GM18951 (cell line): ENCODE measurements at regions not wholly inside any gene's neighbourhood (a gene's known extent, or its start where the extent isn't known, plus 50 kb on each side); places are given as distances from the start of the nearest gene placed in this dataset.
A peak's percentile ranks its signal among the peaks of the same experiment; 100 is the strongest.

Experiments used
- POLR2A ChIP-seq: IDR thresholded peaks from 4 replicates; pipeline ENCODE4 v1.6.1; 2011; ENCODE audit warnings: mild to moderate bottlenecking; ENCODE audit not compliant: insufficient read length, insufficient read depth; ENCODE audit errors: extremely low read depth
- in situ Hi-C: fragments of 300-500 bp; cut with MboI; formaldehyde crosslinking; loops from one replicate; pipeline ENCODE4 v1.12.0; 2022; ENCODE audit warnings: low sequenced_read_pairs, mixed read lengths, inconsistent platforms; ENCODE audit not compliant: unreplicated experiment

DNA sequence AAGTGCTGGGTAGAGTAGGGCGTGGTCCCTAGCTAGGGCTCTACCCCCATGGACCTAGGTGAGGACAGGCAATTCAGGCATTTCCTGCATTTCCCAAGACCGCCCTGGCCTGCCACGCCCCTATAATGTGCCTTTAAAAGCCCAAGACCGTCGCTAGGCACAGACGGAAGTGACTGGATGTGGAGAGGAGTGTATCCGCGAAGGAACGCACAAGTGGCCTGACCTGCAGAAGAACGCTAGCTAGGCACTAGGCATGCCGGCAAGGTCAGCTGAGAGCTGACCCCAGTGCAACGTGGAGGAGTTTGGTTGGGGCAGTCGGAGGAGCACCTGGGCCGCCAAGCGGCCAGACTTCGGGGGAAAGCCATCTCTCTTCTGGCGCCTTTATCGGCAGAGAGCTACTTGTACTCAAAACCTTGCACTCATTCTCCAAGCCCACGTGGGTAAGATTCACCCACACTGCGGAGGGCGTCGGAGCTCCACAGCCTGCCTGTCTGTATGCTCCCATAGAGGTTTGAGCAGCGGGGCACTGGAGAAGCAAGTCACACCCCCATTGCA lies 370.0 kb downstream of the FGF9 start:
- in situ Hi-C loops, result no loop called here
- TF ChIP-seq POLR2A, result no peak

DNA sequence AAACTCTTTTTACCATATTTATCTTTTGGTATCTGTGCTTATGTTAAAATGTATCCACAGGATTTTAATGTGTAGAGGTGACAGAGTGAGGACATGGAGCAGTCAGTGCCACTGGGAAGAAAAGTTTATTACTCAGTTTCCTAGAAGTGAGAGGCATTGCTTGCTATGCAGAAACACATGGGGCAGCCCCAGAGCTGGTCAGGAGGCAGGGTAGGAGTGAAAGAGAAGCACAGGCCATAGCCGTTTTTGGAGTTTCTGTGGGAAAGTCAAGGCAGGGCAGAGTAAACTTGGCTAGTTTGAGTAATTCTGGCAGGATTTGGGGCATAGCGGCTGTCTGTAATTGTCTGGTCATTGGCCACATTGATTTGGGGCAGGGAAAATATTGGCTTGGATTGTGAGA lies 370.9 kb downstream of the FGF9 start:
- TF ChIP-seq POLR2A, result no peak
- in situ Hi-C loops, result no loop called here

DNA sequence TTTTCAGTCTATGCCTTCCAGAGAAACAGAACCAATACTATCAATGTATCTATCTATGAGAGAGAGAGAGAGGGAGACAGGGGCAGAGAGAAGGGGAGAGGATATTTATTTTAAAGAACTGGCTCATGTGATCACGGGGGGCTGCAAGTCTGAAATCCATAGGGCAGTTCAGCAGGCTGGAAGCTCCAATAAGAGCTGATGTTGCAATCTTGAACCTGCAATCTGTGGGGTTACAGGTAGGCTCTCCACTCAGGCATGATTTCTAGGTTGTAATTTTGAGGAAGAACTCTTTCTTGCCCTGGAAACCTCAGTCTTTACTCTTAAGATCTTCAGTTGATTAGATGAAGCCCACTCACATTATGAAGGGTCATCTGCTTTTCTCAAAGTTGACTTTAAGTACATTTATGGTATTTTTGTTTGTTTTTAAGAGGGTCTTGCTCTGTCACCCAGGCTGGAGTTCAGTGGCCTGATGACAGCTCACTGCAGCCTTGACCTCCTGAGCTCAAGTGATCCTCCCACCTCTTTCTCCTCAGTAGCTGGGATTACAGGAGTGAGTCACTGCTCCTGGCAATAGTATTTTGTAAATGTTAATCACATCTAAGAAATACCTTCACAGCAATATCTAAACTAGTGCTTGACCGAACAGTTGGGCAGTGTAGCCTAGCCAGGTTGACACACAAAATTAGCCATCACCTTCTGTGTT lies 376.4 kb downstream of the FGF9 start:
- in situ Hi-C loops, result no loop called here
- no peak for TF ChIP-seq POLR2A

DNA sequence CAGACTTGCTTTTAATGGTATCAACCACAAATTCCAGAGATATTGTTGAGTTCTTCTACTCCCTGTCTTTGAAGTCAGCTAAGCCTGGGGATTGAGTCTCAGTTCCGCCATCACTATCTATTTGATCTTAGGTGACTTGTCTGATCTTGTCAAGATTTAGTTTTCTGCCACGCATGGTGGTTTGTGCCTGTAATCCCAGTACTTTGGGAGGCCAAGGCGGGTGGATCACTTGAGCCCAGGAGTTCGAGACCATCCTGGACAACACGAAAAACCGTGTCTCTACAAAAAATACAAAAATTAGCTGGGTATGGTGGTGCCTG lies 376.9 kb downstream of the FGF9 start:
- in situ Hi-C loops, result no loop called here
- no peak for TF ChIP-seq POLR2A

DNA sequence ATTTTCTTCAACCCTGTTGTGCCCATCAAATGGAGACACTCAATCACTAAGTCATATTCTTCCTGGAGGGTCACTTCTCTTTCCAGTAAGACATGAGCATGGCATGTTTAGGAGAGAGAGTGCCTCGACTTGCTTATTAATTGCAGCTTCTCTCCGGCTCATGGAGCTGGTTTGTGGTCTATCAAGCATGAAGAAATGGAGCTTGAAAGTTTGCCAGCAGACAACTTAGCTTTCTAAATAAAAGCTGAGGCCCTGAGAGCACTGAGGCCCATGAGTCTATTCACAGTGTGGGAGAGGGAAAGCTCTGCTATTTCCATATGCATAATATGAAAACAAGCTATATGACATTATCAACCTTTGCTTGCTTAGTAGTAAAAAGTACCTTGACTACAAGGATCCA lies 378.5 kb downstream of the FGF9 start:
- TF ChIP-seq POLR2A, result no peak
- in situ Hi-C loops, result no loop called here

DNA sequence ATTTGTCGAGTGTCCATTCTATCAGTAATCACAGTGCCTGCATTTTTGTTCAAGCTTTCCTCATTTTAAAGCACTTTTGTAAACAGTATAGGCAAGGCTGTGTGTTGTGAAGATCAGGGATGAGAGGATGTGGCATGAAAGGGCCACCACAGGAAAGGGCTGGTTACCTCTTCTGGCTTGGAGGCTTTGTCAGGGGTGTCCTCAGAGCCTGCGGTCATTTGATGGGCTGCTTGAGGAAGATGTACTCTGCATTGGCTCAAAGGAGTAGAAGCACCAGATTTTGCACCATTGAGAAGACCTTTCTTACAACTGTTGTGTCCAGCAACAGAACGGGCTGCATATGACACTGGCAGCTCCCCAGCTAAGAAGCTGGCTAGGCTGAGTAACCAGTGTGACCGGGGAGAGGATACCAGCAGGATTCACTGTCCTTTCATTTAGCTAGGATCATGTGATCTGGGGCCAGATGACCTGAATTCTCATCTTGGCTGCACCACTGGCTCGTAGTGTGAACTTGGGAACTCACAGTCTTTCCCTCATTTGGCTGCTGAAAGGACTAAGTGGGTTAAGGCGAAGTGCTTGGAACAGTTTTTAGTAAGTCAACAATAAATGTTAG lies 380.2 kb downstream of the FGF9 start:
- TF ChIP-seq POLR2A, result no peak
- in situ Hi-C loops, result no loop called here

DNA sequence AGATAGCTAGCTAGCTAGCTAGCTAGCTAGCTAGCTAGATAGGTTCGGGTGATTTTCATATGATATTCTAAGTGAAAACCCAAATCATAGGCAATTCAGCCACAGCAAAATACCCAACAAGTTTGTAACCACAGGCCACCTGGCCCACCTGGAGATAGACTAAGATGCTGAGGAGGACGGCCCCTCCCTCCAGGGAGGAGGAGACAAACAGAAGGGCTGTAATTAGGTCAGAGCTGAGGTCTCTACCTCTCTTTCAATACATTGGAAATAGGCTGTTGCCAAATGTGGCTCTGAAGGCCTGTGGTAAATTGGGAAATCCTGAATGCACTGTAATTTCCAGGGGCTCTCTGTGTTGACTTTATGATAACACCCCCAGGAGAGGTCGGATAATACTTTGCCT lies 382.2 kb downstream of the FGF9 start:
- no peak for TF ChIP-seq POLR2A
- in situ Hi-C loops, result no loop called here

DNA sequence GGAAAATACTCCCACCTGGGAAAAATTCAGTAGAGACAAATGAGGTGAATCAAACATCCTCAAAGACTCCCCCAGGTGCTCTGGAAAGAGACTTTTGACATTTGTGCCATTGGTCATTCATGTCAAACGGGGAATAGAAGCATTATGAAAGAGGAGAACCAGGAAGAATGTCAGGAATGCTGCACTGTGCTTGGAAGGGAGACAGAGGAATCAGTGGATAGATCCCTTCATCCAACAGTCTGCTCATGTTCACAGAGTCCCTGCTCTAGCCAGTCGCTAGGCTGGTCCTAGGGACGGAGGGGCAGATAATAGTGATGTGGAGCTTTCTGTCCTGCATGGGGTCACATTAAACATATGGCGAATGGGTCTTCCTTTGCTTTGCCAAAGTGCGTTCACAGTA lies 384.4 kb downstream of the FGF9 start:
- in situ Hi-C loops, result no loop called here
- TF ChIP-seq POLR2A, result no peak

DNA sequence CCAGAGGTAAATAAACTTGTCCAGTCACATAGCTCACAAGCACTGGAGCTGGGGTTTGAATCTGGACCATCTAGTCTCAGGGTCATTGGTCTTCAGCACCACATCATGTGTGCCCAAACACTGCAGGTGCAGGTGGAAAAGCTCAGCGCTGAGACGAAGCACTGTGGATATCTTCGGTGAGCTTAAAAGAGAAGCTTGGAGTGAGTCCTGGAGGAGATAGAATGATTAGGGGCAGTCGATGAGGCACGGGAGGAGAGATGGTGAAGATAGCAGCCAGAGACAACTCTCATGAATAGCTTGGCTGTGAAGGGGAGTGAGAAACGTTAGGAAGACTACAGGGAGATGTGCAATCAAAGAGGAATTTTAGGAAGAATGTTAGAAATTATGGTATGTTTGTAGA lies 389.3 kb downstream of the FGF9 start:
- TF ChIP-seq POLR2A, result no peak
- in situ Hi-C loops, result no loop called here

DNA sequence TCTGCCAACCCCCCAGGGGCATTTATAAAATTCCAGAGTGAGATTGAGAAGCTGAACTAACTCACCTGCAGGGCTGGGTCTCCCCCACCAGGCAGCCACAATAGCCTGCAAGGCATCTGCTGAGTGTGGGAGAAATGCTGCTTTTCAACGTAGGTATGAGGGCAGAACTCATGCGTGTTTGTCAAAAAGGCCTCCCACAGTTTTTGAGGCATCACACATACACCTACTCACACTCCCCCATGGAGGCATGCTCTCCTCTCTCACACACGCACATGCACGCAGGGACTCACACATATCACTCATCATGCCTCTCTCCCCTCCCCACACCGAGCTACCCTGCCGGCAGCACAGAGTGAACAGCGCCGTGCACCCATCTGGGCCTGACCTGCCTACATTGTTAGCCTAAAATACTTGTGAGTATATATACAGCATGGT lies 390.5 kb downstream of the FGF9 start:
- TF ChIP-seq POLR2A, result no peak
- in situ Hi-C loops, result no loop called here

DNA sequence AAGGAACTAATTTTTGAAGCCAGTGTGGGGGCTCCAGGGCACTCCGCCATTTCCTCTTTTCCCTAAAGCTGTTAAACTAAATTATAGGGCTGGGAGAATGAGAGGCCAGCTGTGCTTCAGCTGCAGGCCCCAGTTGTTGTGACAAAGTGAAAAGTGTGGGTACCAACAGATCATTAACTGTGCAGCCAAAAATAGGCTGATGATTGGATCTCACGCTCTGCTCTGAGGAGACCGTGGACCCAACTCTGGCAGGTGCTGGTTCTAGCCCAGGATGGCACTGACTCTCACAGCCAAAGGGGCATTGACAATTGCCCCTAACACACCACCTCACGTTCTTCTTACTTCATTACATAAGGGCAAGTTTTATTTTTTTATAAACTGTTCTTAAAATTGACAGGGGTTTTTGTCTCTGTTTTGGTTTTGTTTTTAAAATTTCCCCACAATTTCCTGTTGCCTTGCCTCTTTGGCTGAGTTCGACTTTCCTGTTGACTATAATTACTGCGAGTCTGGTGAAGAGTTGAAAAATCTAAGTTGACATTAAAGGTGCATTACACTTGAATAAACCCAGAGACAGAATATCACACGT lies 391.0 kb downstream of the FGF9 start:
- peak; percentile 24 for TF ChIP-seq POLR2A
- in situ Hi-C loops, result no loop called here

DNA sequence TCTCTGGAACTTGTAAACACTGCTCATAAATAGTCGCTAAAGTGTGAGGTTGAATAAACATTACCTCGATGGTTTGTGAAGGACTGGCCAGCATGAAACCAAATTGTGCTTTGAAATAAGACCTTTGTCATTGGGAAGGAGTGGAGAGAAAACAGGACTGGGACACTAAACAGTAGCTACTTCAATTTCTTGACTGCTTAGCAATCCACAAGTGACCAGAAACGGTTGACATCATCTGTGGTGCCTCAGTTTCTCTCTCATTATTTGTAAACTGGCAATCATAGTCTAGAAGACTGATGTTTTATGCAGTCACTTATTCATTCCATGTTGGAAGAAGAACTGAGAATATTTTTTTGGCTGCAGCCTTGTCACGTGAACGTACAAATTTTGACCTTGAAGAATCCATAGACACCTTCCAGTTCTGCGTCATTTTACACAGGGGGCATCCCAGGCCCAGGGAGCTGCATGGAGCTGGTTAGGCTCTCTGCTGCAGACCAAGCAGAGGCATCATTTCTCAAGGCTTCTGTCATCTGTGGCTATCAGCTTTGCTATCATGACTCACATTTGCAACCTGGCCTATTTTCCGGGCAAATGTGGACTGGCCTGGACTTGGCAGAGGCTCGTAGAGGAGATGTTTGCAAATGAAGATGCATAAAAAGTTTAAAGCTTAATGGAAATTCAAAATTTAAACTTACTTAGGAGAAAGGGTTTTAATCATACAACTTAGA lies 391.8 kb downstream of the FGF9 start:
- in situ Hi-C loops, result no loop called here
- no peak for TF ChIP-seq POLR2A

DNA sequence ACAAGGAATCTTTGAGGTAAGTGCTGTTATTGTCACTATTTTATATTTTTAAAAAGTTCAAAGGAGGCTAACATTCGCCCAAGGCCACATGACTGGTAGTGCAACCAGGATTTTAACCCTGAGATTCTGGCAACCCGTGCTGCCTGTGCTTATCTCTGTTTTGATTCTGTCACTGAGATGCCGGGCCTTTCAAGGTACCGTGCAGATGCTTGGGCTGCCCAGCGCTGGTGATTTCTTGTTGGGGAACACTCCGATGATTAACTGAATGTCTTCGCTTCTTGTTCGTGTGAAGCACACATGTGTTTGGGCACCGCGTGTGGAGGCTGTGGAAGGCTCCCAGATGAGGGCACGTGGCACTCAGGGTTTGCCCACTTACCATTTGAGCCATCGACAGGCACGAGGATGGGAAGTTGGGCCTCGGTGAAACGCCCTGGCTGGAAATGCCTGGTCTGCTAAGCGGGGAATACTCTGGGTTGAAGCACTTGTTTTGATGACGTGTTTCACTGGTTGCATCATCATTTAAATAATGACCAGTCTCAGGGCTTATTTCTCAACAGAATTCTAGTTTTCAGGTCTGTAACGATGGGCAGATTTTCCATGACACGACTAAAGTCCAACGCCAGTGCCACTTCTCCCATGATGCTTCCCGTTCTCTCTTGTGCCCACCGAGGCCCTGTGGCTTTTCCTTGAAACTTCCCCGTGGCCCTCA lies 392.7 kb downstream of the FGF9 start:
- in situ Hi-C loops, result no loop called here

More for the DNA sequence above, 392.7 kb downstream of the FGF9 start:
- no peak for TF ChIP-seq POLR2A
